CD14-positive monocyte (primary cell): ENCODE measurements at regions not wholly inside any gene's neighbourhood (a gene's known extent, or its start where the extent isn't known, plus 50 kb on each side); places are given as distances from the start of the nearest gene placed in this dataset.
"Not testable (repeated sequence)": the region's sequence is repeated elsewhere in the genome, so short reads cannot be mapped to it uniquely, and the experiment has no call there.

Experiments used
- DNase-seq, 3 donors: peaks; one replicate each; pipeline ENCODE4 v3.0.0-alpha.2; 2011 to 2022
- H2AFZ ChIP-seq: 2 replicates; pipeline ENCODE4 v1.6.0; 2012; ENCODE audit warnings: mild to moderate bottlenecking, low read depth, low read length, inconsistent platforms; ENCODE audit not compliant: insufficient read depth, poor library complexity, severe bottlenecking
- H3K27ac ChIP-seq, 2 donors: 1 replicate in 1 of 2; 2 replicates in 1 of 2; pipeline ENCODE4 v1.5.1; 2012 to 2013; ENCODE audit warnings: low read length in 2 of 2, control low read depth in 1 of 2, inconsistent platforms in 1 of 2, low read depth in 1 of 2, mild to moderate bottlenecking in 1 of 2
- H3K27me3 ChIP-seq, 2 donors: one replicate each; pipeline versions ENCODE4 v1.6.0 to v1.6.1; 2011 to 2013; ENCODE audit warnings: low read length in 2 of 2; ENCODE audit not compliant: control insufficient read depth in 2 of 2, insufficient read depth in 2 of 2
- H3K36me3 ChIP-seq, 2 donors: replicated peaks in 1 of 2; 1 replicate in 1 of 2; 2 replicates in 1 of 2; pipeline versions ENCODE4 v1.5.1 to v1.6.1; 2012 to 2013; ENCODE audit warnings: low read length in 2 of 2, control low read depth in 1 of 2, inconsistent platforms in 1 of 2, mild to moderate bottlenecking in 1 of 2; ENCODE audit not compliant: insufficient read depth in 2 of 2, control insufficient read depth in 1 of 2
- H3K4me1 ChIP-seq, 2 donors: 1 replicate in 1 of 2; 2 replicates in 1 of 2; pipeline versions ENCODE4 v1.5.1 to v1.6.1; 2012 to 2013; ENCODE audit warnings: low read length in 2 of 2, control low read depth in 1 of 2, inconsistent platforms in 1 of 2, mild to moderate bottlenecking in 1 of 2, moderate library complexity in 1 of 2; ENCODE audit not compliant: insufficient read depth in 2 of 2, control insufficient read depth in 1 of 2
- H3K4me2 ChIP-seq: replicated peaks from 2 replicates; pipeline ENCODE3; 2012; ENCODE audit warnings: low read length, moderate library complexity, mild to moderate bottlenecking; ENCODE audit not compliant: poor library complexity, severe bottlenecking; ENCODE audit errors: extremely low read depth
- H3K4me3 ChIP-seq, 3 experiments: fragments of 200-600 bp in 1 of 3; sonication (generic) in 1 of 3; replicated peaks in 1 of 3; 1 replicate in 2 of 3; 2 replicates in 1 of 3; pipeline ENCODE4 v1.5.1; 2011 to 2013; ENCODE audit warnings: low read length in 3 of 3, mild to moderate bottlenecking in 3 of 3, control low read depth in 2 of 3, low read depth in 2 of 3, inconsistent platforms in 1 of 3, moderate library complexity in 1 of 3
- H3K79me2 ChIP-seq: 2 replicates; pipeline ENCODE4 v1.6.0; 2012; ENCODE audit warnings: mild to moderate bottlenecking, control low read depth, inconsistent platforms, low read length, moderate library complexity; ENCODE audit not compliant: insufficient read depth
- H3K9ac ChIP-seq: 2 replicates; pipeline ENCODE4 v1.6.0; 2017; ENCODE audit warnings: low read length, mild to moderate bottlenecking; ENCODE audit not compliant: insufficient read depth, poor library complexity, severe bottlenecking
- H3K9me3 ChIP-seq, 2 donors: replicated peaks in 1 of 2; 1 replicate in 1 of 2; 2 replicates in 1 of 2; pipeline versions ENCODE4 v1.5.1 to v1.6.1; 2012 to 2013; ENCODE audit warnings: low read length in 2 of 2, control low read depth in 1 of 2; ENCODE audit not compliant: control insufficient read depth in 1 of 2, insufficient read depth in 1 of 2
- H4K20me1 ChIP-seq: 2 replicates; pipeline ENCODE4 v1.6.0; 2012; ENCODE audit warnings: mild to moderate bottlenecking, low read length, control low read depth, moderate library complexity; ENCODE audit not compliant: insufficient read depth
- H3K27ac Mint-ChIP-seq, 7 donors: one replicate each; pipeline ENCODE4 v1.8.0; 2020; ENCODE audit warnings: mild to moderate bottlenecking in 7 of 7, mixed read lengths in 7 of 7, moderate library complexity in 6 of 7, inconsistent platforms in 2 of 7
- H3K27me3 Mint-ChIP-seq, 3 donors: one replicate each; pipeline ENCODE4 v1.8.0; 2021 to 2022; ENCODE audit warnings: low read depth in 3 of 3, mild to moderate bottlenecking in 3 of 3, mixed read lengths in 3 of 3, moderate library complexity in 3 of 3, inconsistent platforms in 1 of 3
- H3K36me3 Mint-ChIP-seq, 2 donors: one replicate each; pipeline ENCODE4 v1.8.0; 2020; ENCODE audit warnings: mixed read lengths in 2 of 2, inconsistent platforms in 1 of 2, mild to moderate bottlenecking in 1 of 2
- H3K4me1 Mint-ChIP-seq: one replicate; pipeline ENCODE4 v1.8.0; 2020; ENCODE audit warnings: mild to moderate bottlenecking, mixed read lengths
- H3K4me3 Mint-ChIP-seq, 2 donors: one replicate each; pipeline ENCODE4 v1.8.0; 2020; ENCODE audit warnings: mild to moderate bottlenecking in 2 of 2, mixed read lengths in 2 of 2, moderate library complexity in 1 of 2
- H3K9me3 Mint-ChIP-seq, 7 donors: one replicate each; pipeline ENCODE4 v1.8.0; 2020 to 2022; ENCODE audit warnings: mixed read lengths in 7 of 7, mild to moderate bottlenecking in 6 of 7, moderate library complexity in 6 of 7, inconsistent platforms in 2 of 7
- WGBS: methylation state at CpG from one replicate; pipeline ENCODE4 v1.1.5; 2013; ENCODE audit warnings: missing lambda C conversion rate; ENCODE audit not compliant: insufficient coverage; 5-methylcytosine and 5-hydroxymethylcytosine counted together
- intact Hi-C, 2 donors: fragments of 100-400 bp; cut with micrococcal nuclease; formaldehyde crosslinking; loops; one replicate each; pipeline versions ENCODE4 v1.15.0 to v1.15.1; 2023

DNA sequence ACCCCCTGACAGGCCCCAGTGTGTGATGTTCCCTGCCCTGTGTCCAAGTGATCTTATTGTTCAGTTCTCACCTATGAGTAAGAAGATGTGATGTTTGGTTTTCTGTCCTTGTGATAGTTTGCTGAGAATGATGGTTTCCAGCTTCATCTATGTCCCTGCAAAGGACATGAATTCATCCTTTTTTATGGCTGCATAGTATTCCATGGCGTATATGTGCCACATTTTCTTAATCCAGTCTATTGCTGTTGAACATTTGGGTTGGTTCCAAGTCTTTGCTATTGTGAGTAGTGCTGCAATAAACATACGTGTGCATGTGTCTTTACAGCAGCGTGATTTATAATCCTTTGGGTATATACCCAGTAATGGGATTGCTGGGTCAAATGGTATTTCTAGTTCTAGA lies 156.1 kb downstream of the SEPTIN7 start:
- H4K20me1 ChIP-seq, H2AFZ ChIP-seq, H3K36me3 Mint-ChIP-seq, H3K27me3 ChIP-seq, H3K27me3 Mint-ChIP-seq, H3K4me1 Mint-ChIP-seq, H3K9ac ChIP-seq, H3K27ac ChIP-seq, H3K4me3 ChIP-seq, H3K36me3 ChIP-seq, H3K4me3 Mint-ChIP-seq, DNase-seq, H3K9me3 Mint-ChIP-seq, H3K4me2 ChIP-seq, H3K79me2 ChIP-seq, H3K27ac Mint-ChIP-seq, H3K9me3 ChIP-seq, H3K4me1 ChIP-seq, intact Hi-C loops: not testable (repeated sequence)
- WGBS = 100% methylated on average over 1 of the region's 3 CpGs

DNA sequence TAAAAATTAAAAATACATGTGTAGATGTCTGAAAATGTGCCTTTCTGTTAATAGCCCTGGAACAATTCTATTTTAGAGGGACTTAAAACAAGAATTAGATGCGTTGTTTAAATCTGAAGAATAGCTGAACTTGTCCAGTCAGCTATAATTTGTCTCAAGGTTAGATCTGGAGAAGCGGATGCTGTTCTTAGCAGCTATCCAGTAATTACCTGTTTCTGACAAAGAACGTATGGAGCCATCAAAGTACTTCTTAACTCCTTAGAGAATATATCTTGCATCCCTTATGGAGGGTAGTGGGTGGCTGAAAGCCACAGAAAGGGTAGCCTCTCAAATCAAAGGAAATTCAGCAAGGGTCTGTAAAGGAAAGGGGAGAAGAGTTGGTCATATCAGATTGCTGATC lies 160.4 kb downstream of the SEPTIN7 start:
- H2AFZ ChIP-seq, H3K27me3 Mint-ChIP-seq, H3K4me1 Mint-ChIP-seq, H3K9me3 ChIP-seq, H4K20me1 ChIP-seq, H3K9me3 Mint-ChIP-seq, H3K4me3 ChIP-seq, H3K79me2 ChIP-seq, H3K36me3 ChIP-seq, DNase-seq, H3K27ac ChIP-seq, H3K4me2 ChIP-seq, H3K9ac ChIP-seq, intact Hi-C loops, H3K4me1 ChIP-seq, H3K4me3 Mint-ChIP-seq, H3K27ac Mint-ChIP-seq, H3K36me3 Mint-ChIP-seq, H3K27me3 ChIP-seq: not testable (repeated sequence)
- WGBS = 65% methylated on average over 2 of the region's 3 CpGs

DNA sequence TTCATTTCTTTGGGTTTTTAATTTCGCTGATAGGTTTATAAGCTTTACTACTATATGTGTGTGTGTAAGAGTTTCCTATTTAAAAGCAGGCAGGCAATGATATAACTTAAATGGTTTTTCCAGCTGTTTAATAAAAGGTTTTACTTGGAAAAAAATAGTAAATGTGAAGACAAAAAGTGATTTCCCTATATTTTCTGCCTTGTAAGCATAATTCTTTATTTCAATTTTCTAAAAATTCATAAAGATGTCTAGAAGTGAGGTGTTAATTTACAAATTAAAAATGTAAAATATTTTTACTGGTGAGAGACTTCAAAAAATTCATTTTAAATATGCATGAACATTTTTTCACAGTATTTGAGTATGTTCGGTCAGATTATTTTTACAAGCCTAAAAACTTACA lies 161.8 kb downstream of the SEPTIN7 start:
- H3K27me3 Mint-ChIP-seq = peaks cover 0 to 13% (median 2%) of the 10 kb centered on the region in 3 donors
- H2AFZ ChIP-seq, H3K27ac ChIP-seq, H3K4me3 Mint-ChIP-seq, H3K4me2 ChIP-seq, H3K4me1 ChIP-seq, H3K9me3 Mint-ChIP-seq, H4K20me1 ChIP-seq, H3K9me3 ChIP-seq, H3K27me3 ChIP-seq, H3K4me3 ChIP-seq, H3K4me1 Mint-ChIP-seq, H3K9ac ChIP-seq, DNase-seq, H3K27ac Mint-ChIP-seq, H3K79me2 ChIP-seq, H3K36me3 Mint-ChIP-seq, H3K36me3 ChIP-seq, intact Hi-C loops: not testable (repeated sequence)
- WGBS = no CpG with 5 or more reads among the region's 2 CpGs
